Endodermal cell (in vitro differentiated cells): ENCODE measurements at regions not wholly inside any gene's neighbourhood (a gene's known extent, or its start where the extent isn't known, plus 50 kb on each side); places are given as distances from the start of the nearest gene placed in this dataset.

Source experiments
- DNase-seq: peaks from one replicate; pipeline ENCODE4 v3.0.0-alpha.2; 2017
- H3K27ac ChIP-seq: 2 replicates; pipeline ENCODE4 v1.5.1; 2013; ENCODE audit warnings: mild to moderate bottlenecking, low read depth, low read length, moderate library complexity
- H3K27me3 ChIP-seq: 2 replicates; pipeline ENCODE4 v1.6.1; 2013; ENCODE audit warnings: mild to moderate bottlenecking, low read length, moderate library complexity; ENCODE audit not compliant: insufficient read depth, control insufficient read depth, poor library complexity, severe bottlenecking
- H3K36me3 ChIP-seq: 2 replicates; pipeline ENCODE4 v1.7.0; 2013; ENCODE audit warnings: mild to moderate bottlenecking, low read length, moderate library complexity; ENCODE audit not compliant: control insufficient read depth, insufficient read depth
- H3K4me1 ChIP-seq: one replicate; pipeline ENCODE4 v1.7.0; 2013; ENCODE audit warnings: low read length; ENCODE audit not compliant: control insufficient read depth, insufficient read depth
- H3K4me3 ChIP-seq: 2 replicates; pipeline ENCODE4 v1.5.1; 2013; ENCODE audit warnings: mild to moderate bottlenecking, low read length, moderate library complexity
- H3K9ac ChIP-seq: 2 replicates; pipeline ENCODE4 v1.6.1; 2013; ENCODE audit warnings: mild to moderate bottlenecking, low read length, moderate library complexity; ENCODE audit not compliant: poor library complexity, severe bottlenecking; ENCODE audit errors: extremely low read depth
- H3K9me3 ChIP-seq: 2 replicates; pipeline ENCODE4 v1.6.1; 2013; ENCODE audit warnings: mild to moderate bottlenecking, low read length, moderate library complexity; ENCODE audit not compliant: control insufficient read depth
- H3K27ac Mint-ChIP-seq: 2 replicates; pipeline ENCODE4 v1.8.0; 2020; ENCODE audit warnings: mixed read lengths
- H3K27me3 Mint-ChIP-seq: 2 replicates; pipeline ENCODE4 v1.8.0; 2021; ENCODE audit warnings: mild to moderate bottlenecking, mixed read lengths; ENCODE audit not compliant: insufficient read depth
- H3K36me3 Mint-ChIP-seq: 2 replicates; pipeline ENCODE4 v1.8.0; 2020; ENCODE audit warnings: low read depth, mixed read lengths
- H3K4me1 Mint-ChIP-seq: 2 replicates; pipeline ENCODE4 v1.8.0; 2020; ENCODE audit warnings: mixed read lengths
- H3K4me3 Mint-ChIP-seq: 2 replicates; pipeline ENCODE4 v1.8.0; 2020; ENCODE audit warnings: mild to moderate bottlenecking, moderate library complexity, mixed read lengths
- H3K9me3 Mint-ChIP-seq: 2 replicates; pipeline ENCODE4 v1.8.0; 2020; ENCODE audit warnings: mild to moderate bottlenecking, mixed read lengths
- WGBS, 2 experiments: methylation state at CpG; one replicate each; pipeline versions ENCODE4 v1.1.5 to v1.1.7; 2013; ENCODE audit warnings: missing lambda C conversion rate in 2 of 2, mixed read lengths in 1 of 2; ENCODE audit not compliant: insufficient coverage in 1 of 2, insufficient read length in 1 of 2; 5-methylcytosine and 5-hydroxymethylcytosine counted together
- TF ChIP-seq, protein P1 (sequence below): fragments of 200-600 bp; sonication (generic); conservative IDR thresholded peaks from 2 replicates; pipeline ENCODE4 v1.5.0; 2021; ENCODE audit warnings: antibody characterized with exemption, mild to moderate bottlenecking

DNA sequence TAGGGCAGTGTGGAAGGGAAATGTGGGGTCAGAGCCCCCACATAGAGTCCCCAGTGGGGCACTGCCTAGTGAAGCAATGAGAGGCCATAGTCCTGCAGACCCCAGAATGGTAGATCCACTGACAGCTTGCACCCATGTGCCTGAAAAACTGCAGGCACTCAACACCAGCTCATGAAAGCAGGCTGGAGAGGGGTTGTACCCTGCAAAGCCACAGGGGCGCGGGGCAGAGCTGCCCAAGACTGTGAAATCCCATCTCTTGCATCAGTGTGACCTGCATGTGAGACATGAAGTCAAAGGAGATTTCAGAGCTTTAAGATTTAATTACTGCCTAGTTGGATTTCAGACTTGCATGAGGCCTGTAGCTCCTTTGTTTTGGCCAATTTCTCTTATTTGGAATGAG is 224.0 kb downstream of the TXNL1 start:
- no peaks in the 10 kb centered on the region for H3K36me3 ChIP-seq
- H3K9me3 ChIP-seq: no peaks in the 10 kb centered on the region
- Mint-ChIP-seq H3K4me3 (no peak overlapping the region), H3K4me1 (peaks cover 2% of the 10 kb centered on the region), H3K36me3 (peaks cover 8% of the 10 kb centered on the region), H3K9me3 (peaks cover 63% of the 10 kb centered on the region), H3K27ac (no peak overlapping the region), H3K27me3 (peaks cover 5% of the 10 kb centered on the region)
- H3K4me1 ChIP-seq: no peaks in the 10 kb centered on the region
- H3K9ac ChIP-seq: no peak overlapping the region
- TF ChIP-seq, protein P1, sequence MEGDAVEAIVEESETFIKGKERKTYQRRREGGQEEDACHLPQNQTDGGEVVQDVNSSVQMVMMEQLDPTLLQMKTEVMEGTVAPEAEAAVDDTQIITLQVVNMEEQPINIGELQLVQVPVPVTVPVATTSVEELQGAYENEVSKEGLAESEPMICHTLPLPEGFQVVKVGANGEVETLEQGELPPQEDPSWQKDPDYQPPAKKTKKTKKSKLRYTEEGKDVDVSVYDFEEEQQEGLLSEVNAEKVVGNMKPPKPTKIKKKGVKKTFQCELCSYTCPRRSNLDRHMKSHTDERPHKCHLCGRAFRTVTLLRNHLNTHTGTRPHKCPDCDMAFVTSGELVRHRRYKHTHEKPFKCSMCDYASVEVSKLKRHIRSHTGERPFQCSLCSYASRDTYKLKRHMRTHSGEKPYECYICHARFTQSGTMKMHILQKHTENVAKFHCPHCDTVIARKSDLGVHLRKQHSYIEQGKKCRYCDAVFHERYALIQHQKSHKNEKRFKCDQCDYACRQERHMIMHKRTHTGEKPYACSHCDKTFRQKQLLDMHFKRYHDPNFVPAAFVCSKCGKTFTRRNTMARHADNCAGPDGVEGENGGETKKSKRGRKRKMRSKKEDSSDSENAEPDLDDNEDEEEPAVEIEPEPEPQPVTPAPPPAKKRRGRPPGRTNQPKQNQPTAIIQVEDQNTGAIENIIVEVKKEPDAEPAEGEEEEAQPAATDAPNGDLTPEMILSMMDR: no peak
- WGBS, 2 experiments: 87 to 100% methylated on average over 1 to 2 of the region's 2 CpGs
- DNase-seq: no peak
- no peak overlapping the region for H3K4me3 ChIP-seq
- no peak overlapping the region for H3K27ac ChIP-seq
- no peaks in the 10 kb centered on the region for H3K27me3 ChIP-seq

DNA sequence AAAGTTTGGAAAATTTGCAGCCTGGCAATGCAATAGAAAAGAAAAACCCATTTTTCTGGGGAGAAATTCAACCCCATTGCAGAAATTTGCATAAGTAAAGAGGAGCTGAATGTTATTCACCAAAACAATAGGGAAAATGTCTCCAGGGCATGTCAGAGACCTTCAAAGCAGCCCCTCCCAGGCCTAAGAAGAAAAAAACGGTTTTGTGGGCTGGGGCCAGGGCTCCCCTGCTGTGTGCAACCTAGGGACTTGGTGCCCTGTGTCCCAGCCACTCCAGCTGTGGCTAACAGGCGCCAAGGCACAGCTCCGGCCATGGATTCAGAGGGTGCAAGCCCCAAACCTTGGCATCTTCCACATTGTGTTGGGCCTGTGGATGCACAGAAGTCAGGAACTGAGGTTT is 224.5 kb downstream of the TXNL1 start:
- no peak overlapping the region for H3K27ac Mint-ChIP-seq
- 59 to 68% methylated on average over 3 of the region's 3 CpGs for WGBS, 2 experiments
- no peak overlapping the region for H3K4me3 ChIP-seq
- H3K27ac ChIP-seq: no peak overlapping the region
- TF ChIP-seq, protein P1: no peak
- peaks cover 63% of the 10 kb centered on the region for H3K9me3 Mint-ChIP-seq
- H3K36me3 Mint-ChIP-seq: peaks cover 8% of the 10 kb centered on the region
- H3K4me1 Mint-ChIP-seq: peaks cover 2% of the 10 kb centered on the region
- H3K4me3 Mint-ChIP-seq: no peak overlapping the region
- no peaks in the 10 kb centered on the region for H3K9me3 ChIP-seq
- H3K36me3 ChIP-seq: no peaks in the 10 kb centered on the region
- no peak overlapping the region for H3K9ac ChIP-seq
- no peaks in the 10 kb centered on the region for H3K4me1 ChIP-seq
- peaks cover 5% of the 10 kb centered on the region for H3K27me3 Mint-ChIP-seq
- no peak for DNase-seq
- no peaks in the 10 kb centered on the region for H3K27me3 ChIP-seq

DNA sequence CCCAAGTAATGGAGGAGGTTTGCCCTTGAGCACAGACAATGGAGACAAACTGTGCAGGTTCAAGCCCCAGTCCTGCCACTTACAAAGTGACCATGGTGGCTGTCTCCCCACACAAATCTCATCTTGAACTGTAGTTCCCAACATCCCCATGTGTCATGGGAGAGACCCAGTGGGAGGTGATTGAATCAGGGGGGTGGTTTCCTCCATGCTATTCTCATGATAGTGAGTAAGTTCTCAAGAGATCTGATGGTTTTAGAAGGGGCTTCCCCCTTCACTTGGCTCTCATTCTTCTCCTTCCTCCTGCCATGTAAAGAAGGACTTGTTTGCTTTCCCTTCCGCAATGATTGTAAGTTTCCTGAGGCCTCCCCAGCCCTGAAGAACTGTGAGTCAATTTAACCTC is 225.4 kb downstream of the TXNL1 start:
- Mint-ChIP-seq H3K36me3 (peaks cover 8% of the 10 kb centered on the region), H3K27me3 (peaks cover 5% of the 10 kb centered on the region), H3K4me1 (peaks cover 2% of the 10 kb centered on the region), H3K9me3 (peaks cover 56% of the 10 kb centered on the region), H3K4me3 (no peak overlapping the region), H3K27ac (no peak overlapping the region)
- TF ChIP-seq, protein P1: no peak
- Histone ChIP-seq H3K36me3 (no peaks in the 10 kb centered on the region), H3K27ac (no peak overlapping the region), H3K9me3 (no peaks in the 10 kb centered on the region), H3K4me1 (no peaks in the 10 kb centered on the region), H3K9ac (no peak overlapping the region), H3K4me3 (no peak overlapping the region), H3K27me3 (no peaks in the 10 kb centered on the region)
- WGBS, 2 experiments: 94% methylated on average over 1 of the region's 1 CpG; no CpG with 5 or more reads in 1 of the 2 experiments
- DNase-seq: no peak
